Epithelial cell of proximal tubule (primary cell): ENCODE measurements at regions not wholly inside any gene's neighbourhood (a gene's known extent, or its start where the extent isn't known, plus 50 kb on each side); places are given as distances from the start of the nearest gene placed in this dataset.

ENCODE experiments used
- DNase-seq: peaks from one replicate; pipeline ENCODE4 v3.0.0-alpha.2; 2011; ENCODE audit warnings: low read depth
- H3K4me3 ChIP-seq: 2 replicates; pipeline ENCODE4 v1.5.1; 2011; ENCODE audit warnings: low read depth, mild to moderate bottlenecking, low read length
- TF ChIP-seq, protein P1 (sequence below): conservative IDR thresholded peaks from 2 replicates; pipeline ENCODE4 v1.5.1; 2012; ENCODE audit warnings: low read depth, mild to moderate bottlenecking, low read length

DNA sequence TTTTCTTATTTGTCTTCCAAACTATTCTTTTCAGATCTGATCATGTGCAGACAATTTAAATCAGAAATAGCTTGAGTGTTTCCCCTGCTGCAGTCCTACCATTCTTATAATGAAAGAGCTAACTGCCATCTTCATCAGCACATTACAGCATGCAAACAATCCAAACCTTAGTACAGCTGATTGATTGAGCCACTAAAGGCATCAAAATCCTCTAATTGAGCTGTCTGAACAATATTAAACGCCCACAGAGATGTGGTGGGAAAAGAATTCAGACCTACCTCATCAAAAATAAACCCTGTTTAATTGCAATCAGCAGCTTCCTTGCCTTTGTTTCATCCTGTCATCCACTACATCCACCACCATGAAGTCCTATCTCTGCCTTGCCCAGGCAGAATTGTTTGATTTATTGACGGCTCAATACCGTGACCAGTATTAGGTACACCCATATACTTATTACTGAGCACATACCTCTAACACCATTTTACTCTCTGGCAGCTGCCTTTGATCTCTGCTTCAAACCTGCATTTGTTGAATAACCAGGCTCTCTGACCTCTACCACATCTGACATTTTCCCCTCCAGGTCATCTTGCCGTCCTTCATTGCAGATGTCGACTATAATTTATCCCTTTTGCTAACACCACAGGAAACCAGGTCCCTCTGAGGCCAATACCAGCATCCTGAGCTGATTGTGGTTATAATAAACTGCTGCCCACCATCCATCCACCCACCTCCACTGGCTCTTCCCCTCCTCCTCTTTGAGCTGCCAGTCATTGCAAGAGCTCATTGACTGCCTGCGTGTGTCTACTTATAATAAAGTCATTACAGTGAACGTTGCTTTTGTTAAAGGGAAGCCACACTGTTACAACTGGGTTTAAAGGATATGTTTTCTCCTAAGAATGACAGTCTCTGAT lies 78.5 kb downstream of the RBM43 start:
- H3K4me3 ChIP-seq, result no peak overlapping the region
- DNase-seq, result no peak
- TF ChIP-seq, protein P1, sequence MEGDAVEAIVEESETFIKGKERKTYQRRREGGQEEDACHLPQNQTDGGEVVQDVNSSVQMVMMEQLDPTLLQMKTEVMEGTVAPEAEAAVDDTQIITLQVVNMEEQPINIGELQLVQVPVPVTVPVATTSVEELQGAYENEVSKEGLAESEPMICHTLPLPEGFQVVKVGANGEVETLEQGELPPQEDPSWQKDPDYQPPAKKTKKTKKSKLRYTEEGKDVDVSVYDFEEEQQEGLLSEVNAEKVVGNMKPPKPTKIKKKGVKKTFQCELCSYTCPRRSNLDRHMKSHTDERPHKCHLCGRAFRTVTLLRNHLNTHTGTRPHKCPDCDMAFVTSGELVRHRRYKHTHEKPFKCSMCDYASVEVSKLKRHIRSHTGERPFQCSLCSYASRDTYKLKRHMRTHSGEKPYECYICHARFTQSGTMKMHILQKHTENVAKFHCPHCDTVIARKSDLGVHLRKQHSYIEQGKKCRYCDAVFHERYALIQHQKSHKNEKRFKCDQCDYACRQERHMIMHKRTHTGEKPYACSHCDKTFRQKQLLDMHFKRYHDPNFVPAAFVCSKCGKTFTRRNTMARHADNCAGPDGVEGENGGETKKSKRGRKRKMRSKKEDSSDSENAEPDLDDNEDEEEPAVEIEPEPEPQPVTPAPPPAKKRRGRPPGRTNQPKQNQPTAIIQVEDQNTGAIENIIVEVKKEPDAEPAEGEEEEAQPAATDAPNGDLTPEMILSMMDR, result no peak

DNA sequence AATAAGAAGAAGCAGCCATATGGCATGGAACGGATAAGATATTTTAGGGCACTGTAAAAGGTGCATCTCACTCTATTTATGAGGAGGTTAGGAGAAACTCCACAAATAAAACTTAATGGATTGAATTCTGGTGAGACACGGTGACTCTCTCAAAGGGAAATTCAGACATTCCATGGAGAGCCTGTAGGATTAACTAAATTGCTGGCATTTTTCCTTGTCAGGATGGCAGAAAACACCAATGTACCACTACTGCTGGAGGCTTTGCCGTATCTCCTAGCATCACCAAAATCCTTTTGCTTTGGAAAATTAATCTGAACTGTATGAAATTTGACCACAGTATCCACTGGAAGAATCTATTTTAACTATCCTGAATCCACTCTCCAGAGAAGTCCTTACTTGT lies 79.3 kb downstream of the RBM43 start:
- no peak overlapping the region for H3K4me3 ChIP-seq
- TF ChIP-seq, protein P1, result no peak
- no peak for DNase-seq

DNA sequence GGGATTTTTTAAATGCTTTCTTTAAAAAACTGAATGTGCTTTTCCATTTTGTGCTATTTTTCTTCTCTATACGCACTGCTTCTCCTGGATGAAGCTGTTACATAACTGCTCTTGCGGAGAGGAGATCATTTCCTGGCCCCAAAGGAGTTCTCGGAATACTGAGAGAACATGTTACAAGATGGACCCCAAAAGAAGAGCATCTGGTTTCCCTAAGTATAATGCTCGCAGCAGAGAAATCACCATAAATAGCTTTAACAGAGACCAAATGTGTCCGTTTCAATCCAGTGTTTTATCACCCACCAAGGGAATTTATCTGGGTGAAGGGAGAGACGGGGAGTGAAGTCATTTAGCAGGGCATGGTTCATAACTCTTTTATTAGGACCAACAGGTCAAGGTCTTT lies 80.1 kb downstream of the RBM43 start:
- TF ChIP-seq, protein P1, result no peak
- no peak for DNase-seq
- H3K4me3 ChIP-seq, result no peak overlapping the region

DNA sequence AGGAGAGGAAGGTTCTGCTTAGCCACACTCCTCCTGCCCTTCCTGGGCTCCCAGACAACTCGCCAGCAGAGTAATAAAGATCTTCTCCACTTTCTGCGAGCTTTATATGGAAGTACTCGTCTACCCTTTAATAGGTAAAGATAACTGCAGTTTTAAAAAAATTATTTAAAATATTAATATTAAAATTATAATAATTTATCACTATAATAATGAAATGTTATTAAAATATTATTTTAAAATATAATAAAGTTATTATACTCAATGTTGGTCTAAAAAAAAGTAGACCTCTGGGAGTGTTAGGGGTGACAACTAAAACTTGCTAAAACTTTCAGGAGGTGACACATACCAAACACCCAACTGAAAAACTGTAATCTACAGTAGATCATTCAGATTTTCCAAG lies 81.5 kb downstream of the RBM43 start:
- H3K4me3 ChIP-seq, result no peak overlapping the region
- no peak for DNase-seq
- TF ChIP-seq, protein P1, result no peak

DNA sequence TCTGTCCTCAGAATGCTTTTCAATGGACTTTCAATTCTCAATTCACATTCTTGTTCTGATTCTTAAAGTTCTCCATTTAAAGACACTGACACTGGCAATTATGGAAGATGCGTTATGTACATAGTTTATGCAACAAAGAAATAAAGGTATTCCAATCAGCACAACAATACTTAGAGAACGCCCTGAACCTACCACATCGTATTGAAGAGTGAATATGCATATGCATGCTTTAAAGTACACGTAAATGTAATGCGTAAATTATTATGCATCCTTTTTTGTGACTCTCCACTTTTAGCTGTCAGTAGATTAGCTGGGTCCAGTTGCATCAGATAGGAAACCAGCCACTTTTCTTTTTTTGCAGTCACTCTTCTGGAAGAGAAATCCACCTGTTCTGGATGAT lies 83.5 kb downstream of the RBM43 start:
- no peak for DNase-seq
- H3K4me3 ChIP-seq, result no peak overlapping the region
- TF ChIP-seq, protein P1, result no peak

DNA sequence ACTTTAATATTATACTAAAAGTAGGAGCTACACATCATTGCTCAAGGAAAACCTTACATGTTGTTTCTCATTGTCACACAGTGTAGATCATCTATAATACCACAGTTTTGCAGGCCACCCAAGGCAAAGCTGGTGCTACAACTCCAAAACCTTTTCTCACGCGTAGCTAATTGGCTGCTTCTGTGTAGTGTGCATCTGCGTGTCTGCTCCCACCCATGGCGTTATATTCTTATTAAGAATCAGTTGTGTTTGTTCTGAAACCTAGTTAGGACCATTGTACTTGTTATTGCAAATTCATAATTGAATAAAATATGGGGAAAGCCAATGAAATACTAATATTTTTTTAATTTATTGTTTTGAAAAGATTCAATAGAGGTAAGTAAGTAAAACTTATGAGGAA lies 83.9 kb downstream of the RBM43 start:
- DNase-seq, result no peak
- TF ChIP-seq, protein P1, result no peak
- H3K4me3 ChIP-seq, result no peak overlapping the region

DNA sequence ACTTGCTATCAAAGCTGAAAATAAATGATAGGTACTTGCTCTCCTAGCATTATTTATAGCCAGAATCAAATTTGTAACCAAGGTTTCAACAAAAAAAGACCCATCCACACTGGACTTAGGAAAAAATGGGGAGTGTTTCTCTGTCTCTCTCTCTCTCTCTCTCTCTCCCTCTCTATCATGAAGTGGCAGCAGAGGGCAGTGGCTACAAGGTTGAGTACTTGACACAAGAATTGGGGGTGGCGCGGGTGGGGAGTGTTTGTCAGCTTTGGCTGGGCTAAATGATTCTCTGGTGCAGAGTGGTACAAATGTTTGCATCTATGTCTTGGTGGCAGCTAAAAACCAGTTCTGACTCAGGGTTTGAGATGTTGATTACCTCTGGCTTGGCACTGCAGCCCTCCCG lies 85.0 kb downstream of the RBM43 start:
- DNase-seq, result no peak
- TF ChIP-seq, protein P1, result peak; percentile 12
- no peak overlapping the region for H3K4me3 ChIP-seq
